ENCODE measurements at regions not wholly inside any gene's neighbourhood (a gene's known extent, or its start where the extent isn't known, plus 50 kb on each side); places are given as distances from the start of the nearest gene placed in this dataset.
A peak's percentile ranks its signal among the peaks of the same experiment; 100 is the strongest.

DNA sequence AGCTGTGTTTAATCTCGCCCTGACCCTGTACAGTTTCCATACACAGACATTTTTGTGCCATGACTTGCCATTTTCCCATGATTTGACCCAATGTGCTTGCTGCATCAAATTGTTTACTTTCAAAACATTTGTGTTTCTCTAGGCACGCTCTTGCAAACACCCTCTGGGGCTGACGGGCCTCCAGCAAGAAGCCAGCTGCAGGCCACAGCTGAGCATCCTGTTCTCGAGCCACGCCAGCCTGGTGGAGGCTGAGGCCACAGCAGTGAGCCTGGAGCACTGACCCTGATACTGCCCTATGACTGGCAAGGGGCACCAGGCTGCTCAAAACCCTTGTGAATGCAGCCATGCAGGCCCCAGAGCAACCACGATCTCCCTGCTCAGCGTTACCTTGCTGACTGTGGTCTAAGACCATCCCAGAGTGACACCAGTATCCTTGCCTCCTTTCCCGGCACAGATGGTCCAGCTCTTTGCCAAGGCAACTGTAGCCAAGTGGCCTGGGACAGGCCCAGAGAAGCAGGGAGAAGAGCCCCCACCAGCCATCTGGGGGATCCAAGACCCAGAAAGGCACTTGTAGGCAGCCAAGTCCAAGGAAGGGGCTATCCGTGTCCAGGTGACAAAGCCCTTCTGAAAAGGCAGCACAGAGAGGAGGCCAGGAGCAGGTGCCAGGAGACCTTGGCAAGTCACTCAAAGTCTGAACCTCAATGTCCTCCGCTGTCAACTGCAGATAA lies 78.5 kb downstream of the OAT start:
- Histone ChIP-seq H3K27me3 (ENCODE audit: control insufficient read depth in 3 of 3, insufficient read depth in 3 of 3, low read length in 3 of 3) (no peaks in the 10 kb centered on the region), H3K36me3 (ENCODE audit: control insufficient read depth in 3 of 3, insufficient read depth in 2 of 3, low read depth in 1 of 3, low read length in 3 of 3) (no peaks in the 10 kb centered on the region), H3K27ac (ENCODE audit: low read depth in 1 of 3, low read length in 2 of 3) (no peak overlapping the region), H3K9me3 (ENCODE audit: control insufficient read depth in 2 of 2, insufficient read depth in 1 of 2, low read depth in 1 of 2, low read length in 1 of 2) (no peaks in the 10 kb centered on the region), H3K4me1 (ENCODE audit: control insufficient read depth in 3 of 3, insufficient read depth in 2 of 3, low read depth in 1 of 3, low read length in 2 of 3) (peaks cover 0 to 6% (median 0%) of the 10 kb centered on the region in 3 donors), H3K4me3 (ENCODE audit: low read depth in 1 of 3, low read length in 3 of 3) (no peak overlapping the region)
- FAIRE-seq (no peak), DNase-seq (no peak)
- 74 to 82% (median 76%) methylated on average over 10 of the region's 10 CpGs for WGBS, 3 donors

DNA sequence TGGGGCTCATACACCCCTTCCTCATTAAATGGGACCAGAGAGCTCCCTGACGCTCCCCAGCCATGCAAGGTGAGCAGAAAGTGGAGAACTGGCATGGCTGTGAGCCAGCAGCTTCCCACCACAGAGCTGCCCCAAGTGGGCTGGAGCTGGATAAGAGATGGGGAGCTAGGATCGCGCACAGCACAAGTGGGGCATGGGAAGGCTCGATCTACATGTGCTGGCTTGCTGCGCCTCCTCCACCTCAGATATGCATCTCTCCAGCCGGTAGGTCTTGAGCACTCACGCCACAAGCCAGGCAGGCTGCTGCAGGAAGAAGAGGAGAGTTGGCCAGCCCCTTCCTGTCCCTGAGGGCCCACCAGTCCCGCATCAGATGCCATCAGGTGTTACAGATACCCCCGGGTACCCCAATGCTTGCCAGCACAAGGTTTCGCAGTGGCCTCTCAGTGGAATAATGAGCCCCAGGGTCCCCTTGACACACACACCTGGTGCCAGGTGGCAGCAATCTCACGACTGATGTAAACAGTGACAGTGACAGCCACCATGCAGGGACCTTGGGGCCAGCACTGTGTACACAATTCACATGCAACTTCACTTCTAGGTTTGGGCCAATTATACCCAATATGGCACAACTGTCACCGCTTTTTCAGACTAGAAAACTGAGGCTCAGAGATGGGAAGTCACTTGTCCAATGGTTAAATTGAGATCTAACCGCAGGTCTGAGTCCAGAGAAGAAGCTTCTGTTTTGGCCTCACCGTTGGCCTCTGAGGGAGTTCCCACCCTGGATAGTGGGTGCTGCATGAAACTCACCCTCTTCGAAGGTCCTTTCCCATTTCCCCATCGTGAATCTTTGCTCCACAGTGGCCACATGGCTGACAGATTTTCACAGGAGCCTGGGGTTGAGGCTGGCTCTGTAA lies 79.3 kb downstream of the OAT start:
- no peaks in the 10 kb centered on the region for H3K36me3 ChIP-seq (ENCODE audit: control insufficient read depth in 3 of 3, insufficient read depth in 2 of 3, low read depth in 1 of 3, low read length in 3 of 3)
- H3K4me3 ChIP-seq (ENCODE audit: low read depth in 1 of 3, low read length in 3 of 3) = no peak overlapping the region
- H3K4me1 ChIP-seq (ENCODE audit: control insufficient read depth in 3 of 3, insufficient read depth in 2 of 3, low read depth in 1 of 3, low read length in 2 of 3) = peaks cover 0 to 6% (median 0%) of the 10 kb centered on the region in 3 donors
- DNase-seq (no peak), FAIRE-seq (no peak)
- peak overlapping the region in 1 of 3 donors; percentile 2 for H3K27ac ChIP-seq (ENCODE audit: low read depth in 1 of 3, low read length in 2 of 3)
- H3K27me3 ChIP-seq (ENCODE audit: control insufficient read depth in 3 of 3, insufficient read depth in 3 of 3, low read length in 3 of 3) = no peaks in the 10 kb centered on the region
- WGBS, 3 donors = 82 to 85% (median 83%) methylated on average over 16 of the region's 16 CpGs
- H3K9me3 ChIP-seq (ENCODE audit: control insufficient read depth in 2 of 2, insufficient read depth in 1 of 2, low read depth in 1 of 2, low read length in 1 of 2) = no peaks in the 10 kb centered on the region

GRCh38 chr10:124338276-124338925 lies 80.3 kb downstream of the OAT start:
- Histone ChIP-seq H3K4me1 (ENCODE audit: control insufficient read depth in 3 of 3, insufficient read depth in 2 of 3, low read depth in 1 of 3, low read length in 2 of 3) (peaks cover 0 to 6% (median 0%) of the 10 kb centered on the region in 3 donors), H3K36me3 (ENCODE audit: control insufficient read depth in 3 of 3, insufficient read depth in 2 of 3, low read depth in 1 of 3, low read length in 3 of 3) (no peaks in the 10 kb centered on the region), H3K27me3 (ENCODE audit: control insufficient read depth in 3 of 3, insufficient read depth in 3 of 3, low read length in 3 of 3) (no peaks in the 10 kb centered on the region), H3K4me3 (ENCODE audit: low read depth in 1 of 3, low read length in 3 of 3) (no peak overlapping the region), H3K9me3 (ENCODE audit: control insufficient read depth in 2 of 2, insufficient read depth in 1 of 2, low read depth in 1 of 2, low read length in 1 of 2) (no peaks in the 10 kb centered on the region), H3K27ac (ENCODE audit: low read depth in 1 of 3, low read length in 2 of 3) (no peak overlapping the region)
- DNase-seq (no peak), FAIRE-seq (no peak)
- 38 to 62% (median 48%) methylated on average over 3 to 4 of the region's 4 CpGs for WGBS, 3 donors

GRCh38 chr10:124336186-124336585 lies 82.5 kb downstream of the OAT start:
- Histone ChIP-seq H3K4me3 (ENCODE audit: low read depth in 1 of 3, low read length in 3 of 3) (no peak overlapping the region), H3K9me3 (ENCODE audit: control insufficient read depth in 2 of 2, insufficient read depth in 1 of 2, low read depth in 1 of 2, low read length in 1 of 2) (no peaks in the 10 kb centered on the region), H3K27ac (ENCODE audit: low read depth in 1 of 3, low read length in 2 of 3) (no peak overlapping the region), H3K4me1 (ENCODE audit: control insufficient read depth in 3 of 3, insufficient read depth in 2 of 3, low read depth in 1 of 3, low read length in 2 of 3) (peaks cover 0 to 4% (median 0%) of the 10 kb centered on the region in 3 donors), H3K36me3 (ENCODE audit: control insufficient read depth in 3 of 3, insufficient read depth in 2 of 3, low read depth in 1 of 3, low read length in 3 of 3) (no peaks in the 10 kb centered on the region), H3K27me3 (ENCODE audit: control insufficient read depth in 3 of 3, insufficient read depth in 3 of 3, low read length in 3 of 3) (no peaks in the 10 kb centered on the region)
- 42 to 56% (median 55%) methylated on average over 2 of the region's 2 CpGs for WGBS, 3 donors
- no peak for FAIRE-seq
- DNase-seq = no peak

GRCh38 chr10:124333931-124334330 lies 84.8 kb downstream of the OAT start:
- H3K27ac ChIP-seq (ENCODE audit: low read depth in 1 of 3, low read length in 2 of 3) = no peak overlapping the region
- no peak for FAIRE-seq
- no peaks in the 10 kb centered on the region for H3K27me3 ChIP-seq (ENCODE audit: control insufficient read depth in 3 of 3, insufficient read depth in 3 of 3, low read length in 3 of 3)
- H3K36me3 ChIP-seq (ENCODE audit: control insufficient read depth in 3 of 3, insufficient read depth in 2 of 3, low read depth in 1 of 3, low read length in 3 of 3) = no peaks in the 10 kb centered on the region
- no peaks in the 10 kb centered on the region for H3K4me1 ChIP-seq (ENCODE audit: control insufficient read depth in 3 of 3, insufficient read depth in 2 of 3, low read depth in 1 of 3, low read length in 2 of 3)
- no peak for DNase-seq
- H3K9me3 ChIP-seq (ENCODE audit: control insufficient read depth in 2 of 2, insufficient read depth in 1 of 2, low read depth in 1 of 2, low read length in 1 of 2) = no peaks in the 10 kb centered on the region
- 65 to 79% (median 66%) methylated on average over 1 of the region's 1 CpG for WGBS, 3 donors
- H3K4me3 ChIP-seq (ENCODE audit: low read depth in 1 of 3, low read length in 3 of 3) = no peak overlapping the region

DNA sequence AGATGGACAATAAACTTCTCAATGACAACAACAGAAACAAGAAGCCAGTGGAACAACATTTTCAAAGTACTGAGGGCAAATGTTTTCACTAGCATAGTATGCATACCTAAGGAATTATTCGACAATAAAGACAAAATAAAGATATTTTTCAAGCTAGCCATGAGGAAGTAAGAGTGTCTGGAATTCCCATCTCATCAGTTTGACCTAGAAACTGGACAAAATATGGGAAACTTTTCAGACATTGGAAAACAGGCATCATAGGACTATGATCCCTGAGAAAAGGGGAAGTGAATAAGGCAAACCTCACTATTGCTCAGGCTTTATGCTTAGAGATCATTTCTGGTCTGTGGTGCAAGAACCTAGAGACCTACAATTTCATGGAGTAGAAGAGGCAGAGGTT lies 86.3 kb downstream of the OAT start:
- no peak overlapping the region for H3K4me3 ChIP-seq (ENCODE audit: low read depth in 1 of 3, low read length in 3 of 3)
- WGBS, 3 donors = 69 to 76% (median 70%) methylated on average over 1 of the region's 1 CpG
- H3K27me3 ChIP-seq (ENCODE audit: control insufficient read depth in 3 of 3, insufficient read depth in 3 of 3, low read length in 3 of 3) = peaks cover 0 to 2% (median 0%) of the 10 kb centered on the region in 3 donors
- H3K36me3 ChIP-seq (ENCODE audit: control insufficient read depth in 3 of 3, insufficient read depth in 2 of 3, low read depth in 1 of 3, low read length in 3 of 3) = no peaks in the 10 kb centered on the region
- DNase-seq (no peak), FAIRE-seq (no peak)
- no peak overlapping the region for H3K27ac ChIP-seq (ENCODE audit: low read depth in 1 of 3, low read length in 2 of 3)
- H3K9me3 ChIP-seq (ENCODE audit: control insufficient read depth in 2 of 2, insufficient read depth in 1 of 2, low read depth in 1 of 2, low read length in 1 of 2) = no peaks in the 10 kb centered on the region
- no peaks in the 10 kb centered on the region for H3K4me1 ChIP-seq (ENCODE audit: control insufficient read depth in 3 of 3, insufficient read depth in 2 of 3, low read depth in 1 of 3, low read length in 2 of 3)

- DNase-seq (no peak), FAIRE-seq (no peak)
- 74 to 77% (median 75%) methylated on average over 5 of the region's 5 CpGs for WGBS, 3 donors
- no peak overlapping the region for H3K27ac ChIP-seq (ENCODE audit: low read depth in 1 of 3, low read length in 2 of 3)
- H3K9me3 ChIP-seq (ENCODE audit: control insufficient read depth in 2 of 2, insufficient read depth in 1 of 2, low read depth in 1 of 2, low read length in 1 of 2) = no peaks in the 10 kb centered on the region
- H3K27me3 ChIP-seq (ENCODE audit: control insufficient read depth in 3 of 3, insufficient read depth in 3 of 3, low read length in 3 of 3) = peaks cover 0 to 2% (median 0%) of the 10 kb centered on the region in 3 donors
- no peaks in the 10 kb centered on the region for H3K36me3 ChIP-seq (ENCODE audit: control insufficient read depth in 3 of 3, insufficient read depth in 2 of 3, low read depth in 1 of 3, low read length in 3 of 3)
- no peak overlapping the region for H3K4me3 ChIP-seq (ENCODE audit: low read depth in 1 of 3, low read length in 3 of 3)
- no peaks in the 10 kb centered on the region for H3K4me1 ChIP-seq (ENCODE audit: control insufficient read depth in 3 of 3, insufficient read depth in 2 of 3, low read depth in 1 of 3, low read length in 2 of 3)
These were observed 88.8 kb downstream of the OAT start for GRCh38 chr10:124329941-124330340.

GRCh38 chr10:124329362-124329761 lies 89.4 kb downstream of the OAT start:
- peaks cover 0 to 2% (median 0%) of the 10 kb centered on the region in 3 donors for H3K27me3 ChIP-seq (ENCODE audit: control insufficient read depth in 3 of 3, insufficient read depth in 3 of 3, low read length in 3 of 3)
- WGBS, 3 donors = 86 to 98% (median 92%) methylated on average over 1 of the region's 1 CpG
- no peak overlapping the region for H3K27ac ChIP-seq (ENCODE audit: low read depth in 1 of 3, low read length in 2 of 3)
- H3K36me3 ChIP-seq (ENCODE audit: control insufficient read depth in 3 of 3, insufficient read depth in 2 of 3, low read depth in 1 of 3, low read length in 3 of 3) = no peaks in the 10 kb centered on the region
- H3K4me1 ChIP-seq (ENCODE audit: control insufficient read depth in 3 of 3, insufficient read depth in 2 of 3, low read depth in 1 of 3, low read length in 2 of 3) = no peaks in the 10 kb centered on the region
- DNase-seq (no peak), FAIRE-seq (no peak)
- H3K4me3 ChIP-seq (ENCODE audit: low read depth in 1 of 3, low read length in 3 of 3) = no peak overlapping the region
- no peaks in the 10 kb centered on the region for H3K9me3 ChIP-seq (ENCODE audit: control insufficient read depth in 2 of 2, insufficient read depth in 1 of 2, low read depth in 1 of 2, low read length in 1 of 2)

Data from small intestine (tissue), 7 donors.